ENCODE measurements at regions not wholly inside any gene's neighbourhood (a gene's known extent, or its start where the extent isn't known, plus 50 kb on each side); places are given as distances from the start of the nearest gene placed in this dataset.
A peak's percentile ranks its signal among the peaks of the same experiment; 100 is the strongest.

DNA sequence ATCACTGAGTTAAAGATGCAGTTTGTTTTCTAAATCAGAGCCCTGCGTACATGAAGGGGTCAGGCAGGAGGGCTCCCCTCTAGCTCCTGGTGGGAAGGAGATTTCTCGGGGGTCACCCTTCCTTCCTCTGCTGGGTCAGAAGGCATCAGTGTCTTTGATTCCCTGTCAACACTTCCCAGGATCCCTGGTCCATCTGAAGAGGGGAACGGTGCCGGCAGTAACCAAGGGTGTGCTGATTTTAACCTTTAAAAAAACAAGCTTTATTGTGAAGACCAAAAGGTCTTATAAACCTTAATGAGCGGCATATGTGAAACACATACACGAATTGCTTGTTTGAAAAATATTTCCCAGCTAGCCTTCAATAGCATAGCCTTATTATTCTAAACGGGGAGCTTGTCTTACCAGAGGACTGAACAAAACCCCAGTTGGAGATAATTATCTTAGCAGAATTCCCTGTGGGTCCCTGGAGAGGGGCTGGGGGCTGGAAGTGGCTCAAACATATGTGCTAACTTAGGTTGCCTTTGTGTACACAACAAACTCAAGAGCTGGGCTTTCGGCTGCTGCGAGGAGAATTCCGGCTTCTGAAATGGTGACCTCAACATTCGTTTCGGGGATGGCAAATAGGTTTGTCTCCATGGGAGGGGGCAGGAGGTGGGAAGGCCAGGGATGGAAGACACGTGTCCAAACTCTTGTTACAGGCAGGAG is 114.9 kb upstream of the MYCN start:
- no peak for DNase-seq (ENCODE audit: low spot score)
- intact Hi-C loops (cut with DNase I), result no loop called here

DNA sequence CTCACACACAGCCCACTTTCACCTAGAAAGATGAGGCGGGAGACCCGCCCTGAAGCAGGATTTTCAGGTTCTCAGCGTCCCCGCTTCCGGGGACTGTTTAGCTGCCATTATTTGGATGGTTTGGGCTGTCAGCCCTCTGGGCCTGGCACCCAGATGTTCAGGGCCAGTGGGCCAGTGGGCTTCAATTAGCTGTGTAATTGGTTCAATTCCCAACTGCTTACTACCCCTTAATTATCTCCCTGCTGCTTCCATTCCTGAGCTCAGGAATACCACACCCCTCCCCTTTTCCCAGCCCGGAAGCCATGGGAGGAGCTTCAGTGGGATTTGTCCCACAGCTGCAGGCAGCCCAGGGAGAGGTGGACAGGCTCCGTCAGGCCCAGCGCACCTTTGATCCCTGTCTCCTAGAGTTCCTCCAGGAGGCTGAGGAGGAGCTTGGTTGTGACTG is 114.1 kb upstream of the MYCN start:
- DNase-seq (ENCODE audit: low spot score), result no peak
- intact Hi-C loops (cut with DNase I), result no loop called here

DNA sequence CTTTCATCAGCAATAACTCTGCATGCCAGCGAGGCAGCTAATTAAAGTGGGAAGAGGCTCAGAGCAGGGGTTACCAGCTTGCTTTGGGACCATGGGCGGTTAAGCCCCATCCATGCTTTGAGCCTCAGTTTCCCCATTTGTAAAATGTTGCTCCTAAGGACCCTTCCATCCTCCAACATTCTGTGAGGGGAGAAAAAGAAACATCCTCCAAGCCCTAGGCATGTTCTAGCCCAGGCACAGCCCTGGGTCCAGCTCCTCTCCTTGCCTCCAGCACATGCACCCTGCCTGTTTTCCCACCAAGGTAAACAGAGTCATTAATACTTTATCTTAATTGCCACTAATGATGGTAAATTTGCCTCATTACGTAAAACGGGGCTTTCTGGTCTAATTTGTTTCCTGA is 113.3 kb upstream of the MYCN start:
- intact Hi-C loops (cut with DNase I), result no loop called here
- DNase-seq (ENCODE audit: low spot score), result no peak

DNA sequence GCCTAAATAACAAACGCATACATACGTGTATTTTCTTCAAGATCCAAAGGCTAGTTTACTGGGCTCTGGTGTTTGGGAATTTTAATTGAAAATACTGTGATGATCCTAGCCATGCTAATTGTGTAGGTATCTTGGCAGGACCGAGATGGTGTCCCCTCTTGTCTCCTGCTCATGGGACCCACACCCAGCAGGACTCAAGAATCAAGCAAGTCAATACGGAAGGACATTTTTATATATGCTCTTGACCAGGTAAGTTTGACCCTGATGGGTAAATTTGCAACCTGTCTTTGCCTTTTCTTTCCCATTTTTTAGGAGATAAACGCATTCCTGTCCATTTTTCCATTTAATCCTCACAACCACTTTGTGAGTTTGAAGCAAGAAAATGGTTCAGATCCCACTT is 111.8 kb upstream of the MYCN start:
- no peak for DNase-seq (ENCODE audit: low spot score)
- intact Hi-C loops (cut with DNase I), result no loop called here

DNA sequence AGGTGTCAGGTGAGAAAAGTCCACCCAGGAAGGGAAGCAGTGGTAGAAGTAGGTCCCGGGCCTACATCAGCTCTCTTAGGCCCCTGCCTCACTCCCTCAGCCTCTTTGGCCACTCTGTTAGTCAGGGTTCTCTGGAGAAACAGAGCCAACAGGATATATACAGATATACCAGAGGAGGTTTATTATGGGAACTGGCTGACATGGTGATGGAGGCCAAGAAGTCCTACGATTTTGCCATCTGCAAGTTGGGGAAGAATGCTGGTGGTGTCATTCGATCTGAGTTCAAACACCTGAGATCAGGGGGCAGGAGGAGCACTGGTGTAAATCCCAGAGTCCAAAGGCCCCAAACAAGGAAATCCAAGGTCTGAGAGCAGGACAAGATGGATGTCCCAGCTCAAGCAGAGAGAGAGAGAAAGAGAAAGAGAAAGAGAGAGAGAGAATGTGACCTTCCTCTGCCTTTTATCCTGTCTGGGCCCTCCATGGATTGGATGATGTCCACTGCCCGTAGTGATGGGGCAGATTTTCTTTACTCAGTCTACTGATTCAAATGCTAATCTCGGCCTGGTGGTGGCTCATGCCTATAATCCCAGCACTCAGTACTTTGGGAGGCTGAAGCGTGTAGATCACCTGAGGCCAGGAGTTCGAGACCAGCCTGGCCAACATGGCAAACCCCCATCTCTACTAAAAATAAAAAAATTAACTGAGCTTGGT is 111.1 kb upstream of the MYCN start:
- no peak for DNase-seq (ENCODE audit: low spot score)
- intact Hi-C loops (cut with DNase I), result no loop called here

DNA sequence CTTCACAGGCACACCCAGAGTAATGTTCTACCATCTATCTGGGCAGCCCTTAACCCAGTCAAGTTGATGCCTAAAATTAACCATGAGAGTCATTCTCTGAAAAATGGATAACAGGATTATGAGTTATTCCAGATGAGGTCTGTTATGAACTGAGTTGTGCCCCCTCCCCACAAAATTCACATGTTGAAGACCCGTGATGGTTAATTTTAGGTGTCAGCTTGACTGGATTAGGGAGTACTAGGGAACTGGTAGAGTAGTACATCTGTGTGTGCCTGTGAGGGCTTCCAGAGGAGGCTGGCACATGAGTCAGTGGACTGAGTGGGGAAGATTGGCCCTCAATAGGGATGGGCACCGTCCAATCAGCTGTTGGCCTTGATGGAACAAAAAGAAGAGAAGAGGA is 110.4 kb upstream of the MYCN start:
- intact Hi-C loops (cut with DNase I), result no loop called here
- DNase-seq (ENCODE audit: low spot score), result no peak

DNA sequence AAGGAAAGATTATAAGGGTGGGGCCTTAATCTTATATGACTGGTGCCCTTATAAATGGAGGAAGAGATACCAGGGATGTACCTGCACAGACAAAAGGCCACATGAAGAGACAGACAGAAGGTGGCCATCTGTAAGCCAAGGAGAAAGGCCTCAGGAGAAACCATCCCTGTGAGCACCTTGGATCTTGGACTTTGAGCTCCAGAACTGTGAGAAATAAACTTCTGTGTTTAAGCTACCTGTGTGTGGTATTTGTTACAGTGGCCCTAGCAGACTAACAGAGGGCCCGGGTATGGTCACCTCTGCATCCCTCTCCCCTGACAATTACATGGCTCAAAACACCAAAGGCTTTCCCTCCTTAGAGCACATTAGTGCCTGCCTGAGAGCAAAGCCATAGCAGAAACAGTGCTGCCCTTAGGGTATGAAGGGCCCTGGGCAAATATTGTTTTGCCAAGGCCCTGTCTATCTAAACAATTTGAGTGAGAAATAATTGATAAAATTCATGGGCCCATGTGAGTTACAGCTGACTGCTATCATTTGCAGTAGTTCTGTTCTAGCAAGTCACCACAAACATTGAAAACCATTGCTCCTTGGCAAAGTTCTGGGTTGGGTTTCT is 109.3 kb upstream of the MYCN start:
- DNase-seq (ENCODE audit: low spot score), result no peak
- intact Hi-C loops (cut with DNase I), result no loop called here

DNA sequence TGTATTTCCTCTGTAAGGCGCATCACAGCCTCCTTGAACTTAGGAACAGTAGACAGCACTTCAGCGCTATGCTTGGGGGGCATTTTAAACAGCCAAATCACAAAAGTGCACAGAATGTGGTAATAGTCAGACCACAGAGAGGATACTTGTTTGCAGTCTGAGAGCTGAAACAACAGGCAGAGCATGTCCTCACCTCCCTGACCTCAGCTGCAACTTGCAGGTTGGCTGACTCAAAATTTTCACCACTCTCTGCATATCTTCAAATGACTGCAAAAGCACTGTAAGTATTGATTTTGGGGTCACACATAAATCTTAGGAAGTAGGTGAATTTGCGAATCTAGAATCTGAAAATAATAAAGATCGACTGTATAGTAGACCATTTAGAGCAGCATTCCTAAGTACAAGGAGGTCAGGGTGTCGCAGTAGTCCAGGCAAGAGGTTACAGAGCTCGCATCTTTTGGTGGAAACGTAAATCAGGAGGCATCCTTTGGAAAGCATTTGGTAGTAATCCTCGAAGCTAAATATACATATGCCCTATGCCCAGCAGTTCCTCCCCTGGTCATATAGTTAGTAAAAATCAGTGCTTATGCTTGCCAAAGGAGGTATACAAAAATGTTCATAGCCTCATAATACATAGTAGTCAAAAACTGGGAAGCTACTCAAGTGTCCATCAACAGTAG is 108.2 kb upstream of the MYCN start:
- peak; percentile 5 for DNase-seq (ENCODE audit: low spot score)
- intact Hi-C loops (cut with DNase I), result no loop called here

DNA sequence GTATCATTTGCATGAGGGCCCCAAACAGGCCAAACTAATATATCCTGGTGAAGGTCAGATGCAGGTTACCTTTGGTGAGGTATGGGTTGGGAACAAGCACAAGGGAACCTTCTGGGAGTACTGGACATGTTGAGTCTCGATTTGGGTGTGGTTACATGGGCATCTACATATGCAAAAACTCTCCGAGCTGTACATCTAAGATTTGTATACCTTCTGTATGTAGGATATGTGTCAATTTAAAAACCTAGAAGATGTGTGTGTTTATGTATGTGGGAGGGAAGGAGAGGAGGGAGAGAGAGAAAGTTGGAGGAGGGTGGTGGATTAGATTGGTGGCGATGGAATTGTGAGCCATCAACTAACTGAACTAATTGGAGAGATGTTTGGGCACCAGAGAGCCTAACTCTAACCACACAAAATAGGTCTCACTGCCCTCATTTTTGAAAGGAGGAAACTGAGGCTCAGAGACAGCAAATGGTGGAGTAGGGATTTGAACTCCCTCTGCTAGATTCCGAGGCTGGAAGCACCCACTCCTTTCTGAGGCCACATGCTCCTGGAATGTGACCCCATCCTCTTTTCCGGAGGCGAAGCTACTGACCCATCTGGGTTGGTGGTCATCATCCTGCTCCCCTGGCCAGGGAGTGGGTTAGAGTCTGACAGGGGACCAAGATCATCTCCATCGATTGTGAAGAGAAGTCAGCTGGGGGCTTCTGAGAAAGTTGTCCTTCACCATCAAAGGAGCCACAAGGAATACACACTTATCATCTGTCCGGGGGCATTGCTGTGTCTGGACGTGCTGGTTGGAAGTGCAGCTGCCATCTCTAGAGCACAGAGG is 107.3 kb upstream of the MYCN start:
- intact Hi-C loops (cut with DNase I), result no loop called here
- DNase-seq (ENCODE audit: low spot score), result no peak

DNA sequence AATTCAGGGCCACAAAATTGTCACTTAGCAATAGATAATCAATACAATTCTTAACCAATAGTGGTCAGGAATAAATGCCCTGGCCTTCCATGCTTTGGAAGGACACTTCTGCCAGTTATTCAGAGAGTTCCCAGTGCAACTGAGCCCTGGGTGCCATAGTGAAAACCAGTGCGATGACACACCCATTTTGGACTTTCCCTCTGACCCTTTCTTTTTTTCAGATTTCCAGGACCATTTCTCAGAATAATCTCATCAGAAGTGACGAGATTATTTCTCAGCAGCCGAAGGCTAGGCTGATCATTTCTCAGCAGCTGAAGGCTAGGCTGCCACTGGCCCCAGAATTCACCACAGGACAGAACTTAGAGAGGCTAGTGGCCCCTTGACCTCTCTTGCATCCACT is 106.6 kb upstream of the MYCN start:
- DNase-seq (ENCODE audit: low spot score), result no peak

DNA sequence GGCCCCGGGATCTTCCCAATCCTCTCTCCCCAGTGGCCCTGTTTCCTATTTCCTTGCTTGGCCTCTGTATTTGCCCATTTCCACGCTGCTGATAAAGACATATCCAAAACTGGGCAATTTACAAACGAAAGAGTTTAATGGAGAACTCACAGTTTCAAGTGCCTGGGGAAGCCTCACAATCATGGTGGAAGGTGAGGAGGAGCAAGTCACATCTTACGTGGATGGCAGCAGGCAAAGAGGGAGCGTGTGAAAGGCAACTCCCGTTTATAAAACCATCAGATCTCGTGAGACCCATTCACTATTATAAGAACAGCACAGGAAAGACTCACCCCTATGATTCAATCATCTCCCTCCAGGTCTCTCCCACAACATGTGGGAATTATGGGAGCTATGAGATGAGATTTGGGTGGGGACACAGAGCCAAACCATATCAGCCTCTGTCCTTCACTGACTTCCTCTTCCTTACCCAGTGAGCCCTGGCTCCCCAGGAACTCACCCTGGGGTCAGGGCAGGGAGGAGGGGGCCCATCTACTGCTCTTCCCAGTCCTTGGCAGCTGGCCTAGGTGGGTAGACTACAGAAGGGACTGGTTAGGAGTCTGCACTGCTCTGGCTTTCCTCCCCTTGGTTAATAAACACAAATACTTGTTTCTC is 105.8 kb upstream of the MYCN start:
- no peak for DNase-seq (ENCODE audit: low spot score)
- intact Hi-C loops (cut with DNase I), result no loop called here

More for the DNA sequence above, 106.6 kb upstream of the MYCN start:
- intact Hi-C loops (cut with DNase I), result no loop called here

DNA sequence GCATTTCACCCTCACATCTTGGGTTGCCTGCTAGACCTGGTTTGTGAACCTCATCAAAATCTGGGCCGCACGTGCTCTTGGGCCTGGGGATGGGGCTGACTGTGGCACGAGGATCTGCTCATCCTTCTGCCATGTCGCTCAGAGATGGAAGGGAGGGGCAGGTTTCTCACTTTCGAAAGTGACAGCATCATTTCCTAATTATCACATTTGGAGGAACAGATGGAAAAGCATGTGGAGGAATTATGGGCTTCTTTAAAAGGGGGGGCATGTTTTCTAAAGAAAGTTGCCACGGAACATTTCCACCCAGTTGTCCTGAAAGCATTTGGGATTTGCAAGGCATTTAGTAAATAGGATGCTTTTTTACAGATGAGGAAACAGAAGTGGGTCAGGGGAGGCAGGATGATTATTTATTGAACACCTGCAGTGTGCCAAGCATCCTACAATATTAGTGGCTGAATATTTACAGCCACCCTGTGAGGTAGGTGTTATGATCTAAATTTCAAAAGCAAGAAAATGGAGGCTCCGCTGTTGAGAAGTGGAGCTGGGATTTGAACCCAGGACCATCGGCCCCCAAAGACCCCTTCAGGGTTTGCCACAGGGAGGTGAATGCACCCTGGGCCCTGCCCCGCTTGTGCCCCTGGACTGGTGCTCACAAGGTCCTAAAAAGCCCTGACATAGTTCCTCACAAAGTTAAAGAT is 104.2 kb upstream of the MYCN start:
- intact Hi-C loops (cut with DNase I), result no loop called here
- no peak for DNase-seq (ENCODE audit: low spot score)

DNA sequence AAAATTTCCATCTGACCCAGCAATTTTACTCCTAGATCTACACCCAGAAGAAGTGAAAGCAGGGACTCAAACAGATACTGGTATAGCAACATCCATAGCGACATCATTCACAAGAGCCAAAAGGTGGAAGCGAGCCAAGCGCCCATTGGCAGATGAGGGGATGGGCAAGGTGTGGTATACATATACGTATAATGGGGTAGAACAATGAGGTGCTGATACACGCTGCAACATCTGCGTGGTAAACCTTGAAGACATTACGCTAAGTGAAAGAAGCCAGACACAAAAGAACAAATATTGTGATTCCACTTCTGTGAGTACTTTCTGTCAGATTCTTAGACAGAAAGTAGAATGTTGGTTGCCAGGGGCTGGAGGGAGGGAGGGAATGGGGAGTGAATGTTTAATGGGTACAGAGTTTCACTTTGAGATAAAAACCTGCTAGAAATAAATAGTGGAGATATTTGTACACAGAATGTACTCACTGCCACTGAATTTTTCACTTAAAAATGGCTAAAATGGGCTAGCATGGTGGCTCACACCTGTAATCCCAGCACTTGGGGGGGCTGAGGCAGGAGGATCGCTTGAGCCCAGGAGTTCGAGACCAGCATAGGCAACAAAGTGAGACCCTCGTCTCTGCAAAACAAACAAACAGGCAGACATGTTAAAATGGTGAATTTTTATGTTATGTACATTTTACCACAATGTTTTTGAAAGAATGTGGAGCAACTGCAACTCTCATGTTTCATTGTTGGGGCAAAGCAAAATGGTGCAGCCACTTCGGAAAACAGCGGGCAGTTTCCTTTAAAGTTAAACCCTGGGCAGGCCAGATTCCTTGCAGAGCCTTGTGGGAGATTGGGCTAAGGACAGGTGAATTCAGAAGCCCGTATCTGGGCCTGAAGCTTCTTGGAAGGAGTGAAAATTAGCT is 103.4 kb upstream of the MYCN start:
- intact Hi-C loops (cut with DNase I), result no loop called here
- DNase-seq (ENCODE audit: low spot score), result no peak

DNA sequence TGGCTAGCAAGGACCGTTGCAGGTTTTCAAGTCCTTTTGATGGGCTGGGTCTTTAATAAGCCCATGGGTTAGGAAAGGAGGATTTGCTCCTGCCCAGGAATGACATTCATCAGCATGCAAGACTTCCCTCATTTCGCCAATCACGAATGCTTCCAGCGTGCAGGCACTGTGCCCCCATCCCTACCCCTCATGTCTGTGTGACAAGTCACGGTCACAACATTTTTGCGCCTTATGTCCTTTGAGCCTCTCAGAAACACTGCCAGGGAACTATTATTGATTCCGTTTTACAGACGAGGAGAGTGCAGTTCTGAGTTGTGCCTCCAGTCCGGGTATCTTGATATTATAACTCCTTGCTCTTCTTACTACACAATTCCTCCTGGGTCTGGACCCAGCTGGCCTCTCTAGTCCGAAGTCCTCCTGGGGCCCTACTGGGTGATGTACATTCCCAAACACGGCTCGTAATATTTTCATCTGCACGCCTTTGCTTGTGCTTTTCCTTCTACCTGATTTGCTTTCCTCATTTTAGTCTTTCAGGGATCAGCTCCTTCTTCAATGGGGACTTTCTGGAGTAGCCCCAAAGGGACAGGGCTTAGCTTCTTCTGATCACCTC is 101.8 kb upstream of the MYCN start:
- DNase-seq (ENCODE audit: low spot score), result no peak
- intact Hi-C loops (cut with DNase I), result no loop called here

DNA sequence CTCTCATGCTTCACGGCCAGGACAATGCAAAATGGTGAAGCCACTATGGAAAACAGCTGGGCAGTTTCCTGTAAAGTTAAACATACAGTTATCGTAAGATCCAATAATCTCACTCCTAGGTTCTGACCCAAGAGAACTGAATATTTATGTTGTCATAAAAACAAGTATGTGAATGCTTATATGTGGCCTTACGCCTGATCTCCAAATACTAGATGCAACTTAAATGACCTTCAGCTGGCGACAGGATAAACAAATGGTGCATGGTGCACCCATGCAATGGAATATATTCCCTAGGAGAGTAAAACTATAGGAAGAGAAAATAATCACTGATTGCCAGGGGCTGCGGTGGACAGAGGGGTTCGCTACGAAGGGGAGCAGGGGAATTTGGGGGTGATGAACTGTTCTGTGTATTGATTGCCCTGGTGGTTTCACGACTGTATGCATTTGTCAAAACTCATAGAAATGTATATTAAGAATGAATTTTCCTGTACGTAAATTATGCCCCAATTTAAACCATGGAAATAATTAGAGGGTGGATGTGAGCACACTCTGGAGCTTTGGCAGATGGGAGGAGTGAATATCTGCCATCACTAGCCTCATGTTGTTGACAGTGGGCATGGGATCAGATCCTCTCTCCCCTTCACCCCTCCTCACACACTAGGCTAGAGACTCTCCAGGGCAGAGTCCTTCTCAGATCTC is 100.8 kb upstream of the MYCN start:
- intact Hi-C loops (cut with DNase I), result no loop called here

DNA sequence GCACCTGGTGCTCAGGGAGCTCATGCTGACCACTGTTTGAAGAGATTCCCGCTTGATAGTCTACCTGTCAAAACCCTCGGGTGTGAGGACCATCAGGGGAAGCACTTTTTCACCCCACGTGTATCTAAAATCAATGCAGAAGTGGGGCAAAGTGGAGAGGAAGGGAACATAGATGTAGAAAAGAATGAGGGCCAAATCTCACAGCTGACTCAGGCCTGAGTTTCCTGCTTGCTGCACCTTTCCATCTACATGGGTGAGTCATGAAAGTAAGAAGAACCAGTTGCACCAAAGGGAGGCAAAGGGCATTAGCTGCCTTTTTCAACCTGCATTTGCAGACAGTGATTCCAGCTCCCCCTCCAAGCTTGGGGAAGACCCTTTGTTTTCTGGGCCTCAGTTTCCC is 100.2 kb upstream of the MYCN start:
- intact Hi-C loops (cut with DNase I), result no loop called here
- DNase-seq (ENCODE audit: low spot score), result no peak

More for the DNA sequence above, 100.8 kb upstream of the MYCN start:
- no peak for DNase-seq (ENCODE audit: low spot score)

DNA sequence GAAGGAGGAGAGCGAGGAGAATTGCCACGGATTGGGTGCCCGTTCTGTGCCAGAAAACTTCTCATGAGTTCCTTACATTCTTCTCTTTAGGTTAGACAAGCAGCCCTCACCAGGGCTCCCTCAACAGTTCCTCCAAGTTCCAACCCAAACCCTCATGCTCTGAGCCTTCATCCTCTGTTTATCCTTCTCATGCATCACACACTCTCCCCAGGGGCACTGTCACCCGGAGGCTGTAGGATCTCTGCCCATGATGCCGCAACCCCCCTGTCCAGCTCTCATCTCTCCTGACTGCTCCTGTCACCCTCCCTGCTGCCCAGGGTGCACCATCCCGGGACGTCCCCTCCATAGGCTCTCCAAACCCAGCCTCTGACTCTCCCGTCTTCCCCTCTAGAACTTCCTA is 99.4 kb upstream of the MYCN start:
- intact Hi-C loops (cut with DNase I), result no loop called here
- DNase-seq (ENCODE audit: low spot score), result no peak

All from cardiac septum (tissue), 1 donor.